BJ (cell line): ENCODE measurements at regions not wholly inside any gene's neighbourhood (a gene's known extent, or its start where the extent isn't known, plus 50 kb on each side); places are given as distances from the start of the nearest gene placed in this dataset.

Experiments used
- CTCF ChIA-PET: fragments of 350-600 bp; formaldehyde crosslinking; extraction: SDS; loops from one replicate; lab custom pipeline; 2021; ENCODE audit warnings: antibody characterized with exemption, inconsistent platforms; lab: Yijun Ruan, JAX
- POLR2A ChIA-PET: fragments of 300-600 bp; sonication (Branson Sonifier 250); formaldehyde crosslinking; extraction: SDS; loops from one replicate; lab custom pipeline; 2021; ENCODE audit warnings: antibody characterized with exemption; lab: Charles Lee
- DNase-seq: peaks from one replicate; pipeline ENCODE4 v3.0.0-alpha.2; 2011; ENCODE audit warnings: low read depth
- H3K27me3 ChIP-seq: 2 replicates; pipeline ENCODE4 v1.6.0; 2011; ENCODE audit warnings: low read length; ENCODE audit not compliant: control insufficient read depth, insufficient read depth
- H3K36me3 ChIP-seq: 2 replicates; pipeline ENCODE4 v1.5.1; 2011; ENCODE audit warnings: low read length; ENCODE audit not compliant: control insufficient read depth, insufficient read depth
- H3K4me3 ChIP-seq: 2 replicates; pipeline ENCODE4 v1.5.1; 2011; ENCODE audit warnings: low read depth, mild to moderate bottlenecking, control low read depth, low read length
- TF ChIP-seq, protein P1 (sequence below): IDR thresholded peaks from 2 replicates; pipeline ENCODE4 v1.5.1; 2011; ENCODE audit warnings: low read depth, mild to moderate bottlenecking, control low read depth, inconsistent platforms, low read length, moderate library complexity; ENCODE audit not compliant: insufficient read depth

- no peak for DNase-seq
- Histone ChIP-seq H3K27me3 (no peaks in the 10 kb centered on the region), H3K36me3 (no peaks in the 10 kb centered on the region), H3K4me3 (no peak overlapping the region)
- TF ChIP-seq, protein P1, sequence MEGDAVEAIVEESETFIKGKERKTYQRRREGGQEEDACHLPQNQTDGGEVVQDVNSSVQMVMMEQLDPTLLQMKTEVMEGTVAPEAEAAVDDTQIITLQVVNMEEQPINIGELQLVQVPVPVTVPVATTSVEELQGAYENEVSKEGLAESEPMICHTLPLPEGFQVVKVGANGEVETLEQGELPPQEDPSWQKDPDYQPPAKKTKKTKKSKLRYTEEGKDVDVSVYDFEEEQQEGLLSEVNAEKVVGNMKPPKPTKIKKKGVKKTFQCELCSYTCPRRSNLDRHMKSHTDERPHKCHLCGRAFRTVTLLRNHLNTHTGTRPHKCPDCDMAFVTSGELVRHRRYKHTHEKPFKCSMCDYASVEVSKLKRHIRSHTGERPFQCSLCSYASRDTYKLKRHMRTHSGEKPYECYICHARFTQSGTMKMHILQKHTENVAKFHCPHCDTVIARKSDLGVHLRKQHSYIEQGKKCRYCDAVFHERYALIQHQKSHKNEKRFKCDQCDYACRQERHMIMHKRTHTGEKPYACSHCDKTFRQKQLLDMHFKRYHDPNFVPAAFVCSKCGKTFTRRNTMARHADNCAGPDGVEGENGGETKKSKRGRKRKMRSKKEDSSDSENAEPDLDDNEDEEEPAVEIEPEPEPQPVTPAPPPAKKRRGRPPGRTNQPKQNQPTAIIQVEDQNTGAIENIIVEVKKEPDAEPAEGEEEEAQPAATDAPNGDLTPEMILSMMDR = no peak
- CTCF ChIA-PET = no interaction called here
- POLR2A ChIA-PET = no interaction called here
Observed at GRCh38 chr13:47148543-47148942, 251.7 kb upstream of the HTR2A start.

DNA sequence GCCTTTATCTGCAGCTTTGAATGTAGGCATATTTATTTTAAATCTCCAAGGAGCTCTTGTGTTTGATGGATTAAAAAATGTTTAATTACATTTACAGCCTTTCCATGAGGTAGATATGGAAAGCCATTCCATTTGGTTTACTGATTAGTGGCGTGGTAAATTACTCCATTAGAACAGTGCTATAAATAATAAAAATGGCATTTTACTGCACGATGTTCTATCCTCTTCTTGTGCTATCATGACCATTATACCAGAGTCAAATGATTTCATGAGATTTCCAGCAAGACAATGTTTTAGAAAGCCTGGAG lies 250.9 kb upstream of the HTR2A start:
- H3K4me3 ChIP-seq = no peak overlapping the region
- H3K27me3 ChIP-seq = no peaks in the 10 kb centered on the region
- ChIA-PET POLR2A (no interaction called here), CTCF (no interaction called here)
- no peaks in the 10 kb centered on the region for H3K36me3 ChIP-seq
- TF ChIP-seq, protein P1 = no peak
- DNase-seq = no peak

DNA sequence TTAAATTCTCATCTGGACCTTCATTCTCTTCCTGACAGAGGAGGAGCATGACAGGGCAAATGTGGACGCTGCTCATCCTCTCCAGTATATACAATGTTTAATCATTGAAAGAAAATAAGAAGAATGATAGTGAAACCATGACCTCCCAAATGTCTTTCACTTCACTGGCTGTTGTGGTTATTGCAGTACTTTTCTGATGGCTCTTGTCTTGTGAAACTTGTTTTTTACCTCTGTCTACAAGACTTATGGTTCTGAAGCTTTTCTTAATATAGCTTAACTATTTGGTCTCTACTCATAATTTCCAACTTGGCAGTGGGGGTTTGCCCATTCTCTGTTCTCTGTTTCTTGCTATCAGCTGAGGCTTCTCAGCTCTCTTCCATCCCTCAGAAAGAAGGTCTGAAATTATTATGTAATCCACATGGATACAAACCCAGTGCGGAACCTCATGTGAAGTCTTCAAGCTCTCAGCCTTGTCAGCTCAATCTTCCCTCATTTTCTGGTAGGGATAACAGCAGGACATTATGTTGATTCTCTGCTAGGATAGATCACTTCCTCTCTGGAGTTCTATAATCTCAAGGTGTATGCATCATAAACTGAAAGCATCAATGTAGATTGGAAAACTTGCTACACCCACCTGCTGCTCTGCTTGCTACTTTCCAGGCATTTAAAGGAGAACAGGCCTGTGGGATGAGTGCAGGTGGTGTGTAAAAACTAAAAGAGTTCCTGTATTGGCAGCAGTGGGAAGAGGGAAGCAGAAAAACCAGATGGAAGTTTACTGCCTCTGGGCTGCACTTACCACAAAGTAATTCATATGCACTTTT lies 250.3 kb upstream of the HTR2A start:
- Histone ChIP-seq H3K4me3 (no peak overlapping the region), H3K36me3 (no peaks in the 10 kb centered on the region), H3K27me3 (no peaks in the 10 kb centered on the region)
- ChIA-PET POLR2A (no interaction called here), CTCF (interaction anchor here (0.6 kb wide), 1 partner anchor 320 kb away, joined by 3 read pairs; no protein-coding TSS in a partner anchor)
- TF ChIP-seq, protein P1 = no peak
- DNase-seq = no peak

GRCh38 chr13:47146136-47146535 lies 249.3 kb upstream of the HTR2A start:
- Histone ChIP-seq H3K4me3 (no peak overlapping the region), H3K27me3 (no peaks in the 10 kb centered on the region), H3K36me3 (no peaks in the 10 kb centered on the region)
- no peak for DNase-seq
- ChIA-PET CTCF (interaction anchor here (0.8 kb wide), 1 partner anchor 9 kb away, joined by 3 read pairs; no protein-coding TSS in a partner anchor), POLR2A (no interaction called here)
- TF ChIP-seq, protein P1 = no peak

DNA sequence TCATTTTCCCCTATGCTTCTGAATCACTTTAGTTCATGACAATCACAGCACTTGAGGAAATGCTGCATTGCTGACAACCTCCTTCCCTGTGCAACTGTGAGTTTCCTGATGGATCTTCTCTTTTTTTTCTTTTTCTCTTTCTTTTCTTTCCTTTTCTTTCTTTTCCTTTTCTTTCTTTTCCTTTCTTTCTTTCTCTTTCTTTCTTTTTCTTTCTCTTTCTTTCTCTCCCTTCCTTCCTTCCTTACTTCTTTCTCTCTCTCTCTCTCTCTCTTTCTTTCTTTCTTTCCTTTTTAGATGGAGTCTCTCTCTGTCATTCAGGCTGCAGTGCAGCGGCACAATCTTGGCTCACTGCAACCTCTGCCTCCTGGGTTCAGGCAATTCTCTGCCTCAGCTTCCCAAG lies 247.9 kb upstream of the HTR2A start:
- H3K36me3 ChIP-seq = no peaks in the 10 kb centered on the region
- no peak for DNase-seq
- no peak overlapping the region for H3K4me3 ChIP-seq
- TF ChIP-seq, protein P1 = no peak
- ChIA-PET POLR2A (no interaction called here), CTCF (no interaction called here)
- no peaks in the 10 kb centered on the region for H3K27me3 ChIP-seq
